ENCODE measurements at regions not wholly inside any gene's neighbourhood (a gene's known extent, or its start where the extent isn't known, plus 50 kb on each side); places are given as distances from the start of the nearest gene placed in this dataset.
A peak's percentile ranks its signal among the peaks of the same experiment; 100 is the strongest.
"Not testable (repeated sequence)": the region's sequence is repeated elsewhere in the genome, so short reads cannot be mapped to it uniquely, and the experiment has no call there.

GRCh38 chr4:158122501-158122900, 50.3 kb downstream of the GASK1B start:
- no peak for TF ChIP-seq CTCF (conservative IDR thresholded peaks at IDR 0.05)
- DNase-seq (ENCODE audit: low read depth, low spot score): no peak
- Mint-ChIP-seq H3K4me1 (peaks cover 4% of the 10 kb centered on the region), H3K27ac (ENCODE audit: unreplicated experiment) (no peak overlapping the region), H3K4me3 (no peak overlapping the region), H3K27me3 (ENCODE audit: low read depth) (no peaks in the 10 kb centered on the region), H3K36me3 (ENCODE audit: low read depth) (peaks cover 2% of the 10 kb centered on the region), H3K9me3 (no peaks in the 10 kb centered on the region)

- Mint-ChIP-seq H3K9me3 (peaks cover 1% of the 10 kb centered on the region), H3K4me3 (no peak overlapping the region)
Measured at GRCh38 chr4:158121161-158121579, 51.7 kb downstream of the GASK1B start.

GRCh38 chr4:158120645-158121151, 52.1 kb downstream of the GASK1B start:
- H3K9me3 Mint-ChIP-seq; H3K36me3 Mint-ChIP-seq (ENCODE audit: low read depth); DNase-seq (ENCODE audit: low read depth, low spot score); H3K4me1 Mint-ChIP-seq; H3K27me3 Mint-ChIP-seq (ENCODE audit: low read depth); H3K4me3 Mint-ChIP-seq; H3K27ac Mint-ChIP-seq (ENCODE audit: unreplicated experiment): not testable (repeated sequence)

More at GRCh38 chr4:158121161-158121579, 51.7 kb downstream of the GASK1B start:
- no peak overlapping the region for H3K27ac Mint-ChIP-seq (ENCODE audit: unreplicated experiment)
- no peaks in the 10 kb centered on the region for H3K27me3 Mint-ChIP-seq (ENCODE audit: low read depth)
- DNase-seq (ENCODE audit: low read depth, low spot score): no peak
- H3K36me3 Mint-ChIP-seq (ENCODE audit: low read depth): peaks cover 2% of the 10 kb centered on the region
- H3K4me1 Mint-ChIP-seq: peaks cover 4% of the 10 kb centered on the region
- no peak for TF ChIP-seq CTCF (conservative IDR thresholded peaks at IDR 0.05)

GRCh38 chr4:158112611-158113010, 60.2 kb downstream of the GASK1B start:
- Mint-ChIP-seq H3K36me3 (ENCODE audit: low read depth) (no peaks in the 10 kb centered on the region), H3K27me3 (ENCODE audit: low read depth) (no peaks in the 10 kb centered on the region), H3K9me3 (peaks cover 7% of the 10 kb centered on the region), H3K27ac (ENCODE audit: unreplicated experiment) (no peak overlapping the region), H3K4me1 (peaks cover 12% of the 10 kb centered on the region), H3K4me3 (no peak overlapping the region)
- no peak for DNase-seq (ENCODE audit: low read depth, low spot score)
- TF ChIP-seq CTCF (conservative IDR thresholded peaks at IDR 0.05): no peak

GRCh38 chr4:158111241-158111640, 61.6 kb downstream of the GASK1B start:
- Mint-ChIP-seq H3K27ac (ENCODE audit: unreplicated experiment) (peak overlapping the region; percentile 75), H3K4me1 (peaks cover 12% of the 10 kb centered on the region), H3K36me3 (ENCODE audit: low read depth) (no peaks in the 10 kb centered on the region), H3K4me3 (no peak overlapping the region), H3K9me3 (peaks cover 7% of the 10 kb centered on the region), H3K27me3 (ENCODE audit: low read depth) (no peaks in the 10 kb centered on the region)
- no peak for TF ChIP-seq CTCF (conservative IDR thresholded peaks at IDR 0.05)
- DNase-seq (ENCODE audit: low read depth, low spot score): no peak

- Mint-ChIP-seq H3K27me3 (ENCODE audit: low read depth) (no peaks in the 10 kb centered on the region), H3K27ac (ENCODE audit: unreplicated experiment) (no peak overlapping the region), H3K36me3 (ENCODE audit: low read depth) (no peaks in the 10 kb centered on the region), H3K4me1 (peaks cover 14% of the 10 kb centered on the region), H3K4me3 (no peak overlapping the region), H3K9me3 (peaks cover 2% of the 10 kb centered on the region)
- DNase-seq (ENCODE audit: low read depth, low spot score): no peak
- no peak for TF ChIP-seq CTCF (conservative IDR thresholded peaks at IDR 0.05)
Measured at GRCh38 chr4:158102904-158103303, 69.9 kb downstream of the GASK1B start.
